ENCODE measurements at regions not wholly inside any gene's neighbourhood (a gene's known extent, or its start where the extent isn't known, plus 50 kb on each side); places are given as distances from the start of the nearest gene placed in this dataset.
"Not testable (repeated sequence)": the region's sequence is repeated elsewhere in the genome, so short reads cannot be mapped to it uniquely, and the experiment has no call there.

DNA sequence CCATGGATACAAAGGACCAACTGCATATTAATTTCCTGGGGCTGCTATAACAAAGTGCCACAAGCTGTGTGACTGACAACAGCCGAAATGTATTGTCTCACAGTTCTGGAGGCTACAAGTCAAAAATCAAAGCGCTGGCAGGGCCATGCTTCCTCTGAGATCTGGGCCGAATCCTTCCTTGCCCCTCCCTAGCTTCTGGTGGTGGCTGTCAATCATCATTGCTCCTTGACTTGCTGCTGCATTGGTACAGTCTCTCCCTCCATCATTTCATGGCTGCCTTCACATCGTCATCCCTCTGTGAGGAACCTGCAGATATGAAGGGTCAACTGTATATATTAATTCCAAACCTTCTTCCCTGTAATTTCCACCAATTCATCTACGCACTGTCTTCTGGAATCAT is 118.3 kb downstream of the EXOC5 start:
- no peak for DNase-seq (ENCODE audit: low read depth in 1 of 2, low spot score in 2 of 2)

DNA sequence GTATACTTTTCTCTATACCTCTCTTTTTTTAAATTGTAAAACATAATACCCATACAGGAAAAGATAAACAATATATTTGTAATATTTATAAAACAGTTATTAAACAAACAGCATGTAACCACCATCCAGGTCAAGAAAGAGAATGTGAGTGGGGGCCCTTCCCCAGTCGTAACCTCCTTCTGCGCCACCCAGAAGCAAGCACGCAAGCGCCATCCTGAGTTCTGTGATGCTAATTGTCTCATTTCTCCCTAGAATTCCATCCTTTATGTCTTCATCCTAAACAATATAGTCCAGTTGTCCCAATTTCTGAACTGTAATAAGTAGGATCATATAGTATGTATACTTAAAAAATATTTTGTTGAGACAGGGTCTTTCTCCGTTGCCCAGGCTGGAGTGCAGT is 129.5 kb downstream of the EXOC5 start:
- no peaks in the 10 kb centered on the region for H3K9me3 ChIP-seq (replicated peaks)

More for the DNA sequence above, 118.3 kb downstream of the EXOC5 start:
- 0 out of 2 replicates have a peak, but pooled peaks cover 7% of the 10 kb centered on the region for H3K27me3 ChIP-seq (replicated peaks)
- no peak overlapping the region for H3K27ac ChIP-seq
- no peak overlapping the region for H3K4me3 ChIP-seq
- no peaks in the 10 kb centered on the region for H3K4me1 ChIP-seq (replicated peaks)
- H3K36me3 ChIP-seq: no peaks in the 10 kb centered on the region
- no peaks in the 10 kb centered on the region for H3K9me3 ChIP-seq (replicated peaks)

DNA sequence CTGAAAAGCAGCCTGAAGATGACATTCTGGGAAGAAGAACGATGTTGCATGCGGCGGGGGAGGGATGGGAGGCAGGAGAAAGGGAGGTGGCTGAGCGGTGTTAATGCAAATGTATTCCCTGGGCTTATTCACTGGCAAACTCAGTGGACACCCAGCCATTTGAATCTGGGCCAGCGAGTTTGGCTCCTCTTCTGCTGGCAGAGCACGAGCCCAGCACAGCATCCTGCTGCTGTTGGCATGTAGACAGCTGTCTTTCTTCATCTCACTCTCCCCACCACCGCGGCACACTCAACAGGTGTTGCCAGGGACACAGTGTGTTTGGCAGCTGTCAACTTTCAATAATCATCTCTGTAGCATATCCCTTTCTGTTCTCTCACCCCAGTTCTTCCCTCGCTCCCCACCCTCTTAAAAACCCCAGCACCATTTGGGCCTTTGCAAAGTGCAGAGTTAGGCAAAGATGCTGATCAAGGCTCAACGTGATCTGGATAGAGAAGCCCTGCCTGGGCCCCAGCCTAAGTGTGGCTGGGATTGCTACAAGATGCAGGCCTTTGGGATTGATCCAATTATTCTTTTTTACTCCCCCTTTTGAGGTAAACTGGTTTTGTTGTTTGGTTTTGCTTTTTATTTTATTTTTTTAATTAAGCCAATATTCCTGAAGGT is 131.9 kb downstream of the EXOC5 start:
- no peaks in the 10 kb centered on the region for H3K9me3 ChIP-seq (replicated peaks)
- H3K36me3 ChIP-seq: no peaks in the 10 kb centered on the region
- no peak overlapping the region for H3K27ac ChIP-seq
- no peaks in the 10 kb centered on the region for H3K27me3 ChIP-seq (replicated peaks)
- H3K4me3 ChIP-seq: no peak overlapping the region
- H3K4me1 ChIP-seq (replicated peaks): no peaks in the 10 kb centered on the region
- DNase-seq (ENCODE audit: low read depth in 1 of 2, low spot score in 2 of 2): no peak

More for the DNA sequence above, 129.5 kb downstream of the EXOC5 start:
- 0 out of 2 replicates have a peak, but pooled peaks cover under 1% of the 10 kb centered on the region for H3K27me3 ChIP-seq (replicated peaks)
- no peaks in the 10 kb centered on the region for H3K4me1 ChIP-seq (replicated peaks)
- no peak overlapping the region for H3K27ac ChIP-seq
- H3K4me3 ChIP-seq: no peak overlapping the region
- no peaks in the 10 kb centered on the region for H3K36me3 ChIP-seq
- DNase-seq (ENCODE audit: low read depth in 1 of 2, low spot score in 2 of 2): no peak

DNA sequence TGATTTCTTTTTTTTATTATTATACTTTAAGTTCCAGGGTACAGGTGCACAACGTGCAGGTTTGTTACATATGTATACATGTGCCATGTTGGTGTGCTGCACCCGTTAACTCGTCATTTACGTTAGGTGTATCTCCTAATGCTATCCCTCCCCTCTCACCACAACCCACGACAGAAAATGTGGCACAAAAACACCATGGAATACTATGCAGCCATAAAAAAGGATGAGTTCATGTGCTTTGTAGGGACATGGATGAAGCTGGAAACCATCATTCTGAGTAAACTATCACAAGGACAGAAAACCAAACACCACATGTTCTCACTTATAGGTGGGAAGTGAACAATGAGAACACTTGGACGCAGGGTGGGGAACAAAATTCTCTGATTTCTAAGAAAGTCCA is 140.9 kb downstream of the EXOC5 start:
- H3K9me3 ChIP-seq (replicated peaks); H3K27ac ChIP-seq; DNase-seq (ENCODE audit: low read depth in 1 of 2, low spot score in 2 of 2); H3K4me3 ChIP-seq; H3K36me3 ChIP-seq; H3K27me3 ChIP-seq (replicated peaks); H3K4me1 ChIP-seq (replicated peaks): not testable (repeated sequence)

DNA sequence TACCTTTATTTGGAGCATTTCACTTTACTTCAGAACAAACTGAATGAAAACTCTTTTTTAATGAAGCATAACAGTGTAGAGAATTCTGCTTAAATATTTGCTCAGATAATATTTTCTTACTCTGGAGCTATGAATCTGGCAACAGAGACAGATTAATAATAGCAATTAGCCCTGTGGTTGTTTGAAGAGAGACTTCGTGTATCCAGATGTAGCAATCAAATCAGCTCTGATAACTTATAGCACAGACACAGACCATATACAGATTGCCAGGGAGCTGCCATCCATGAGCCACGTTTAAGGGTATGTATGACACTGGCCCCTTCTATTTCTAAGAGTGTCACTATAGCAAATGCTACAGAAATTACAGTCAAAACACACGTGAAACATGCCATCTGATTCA is 146.6 kb downstream of the EXOC5 start:
- Histone ChIP-seq H3K4me3 (no peak overlapping the region), H3K27ac (no peak overlapping the region), H3K27me3 (replicated peaks) (0 out of 2 replicates have a peak, but pooled peaks cover 4% of the 10 kb centered on the region), H3K4me1 (replicated peaks) (no peaks in the 10 kb centered on the region), H3K9me3 (replicated peaks) (no peaks in the 10 kb centered on the region), H3K36me3 (no peaks in the 10 kb centered on the region)
- DNase-seq (ENCODE audit: low read depth in 1 of 2, low spot score in 2 of 2): no peak

DNA sequence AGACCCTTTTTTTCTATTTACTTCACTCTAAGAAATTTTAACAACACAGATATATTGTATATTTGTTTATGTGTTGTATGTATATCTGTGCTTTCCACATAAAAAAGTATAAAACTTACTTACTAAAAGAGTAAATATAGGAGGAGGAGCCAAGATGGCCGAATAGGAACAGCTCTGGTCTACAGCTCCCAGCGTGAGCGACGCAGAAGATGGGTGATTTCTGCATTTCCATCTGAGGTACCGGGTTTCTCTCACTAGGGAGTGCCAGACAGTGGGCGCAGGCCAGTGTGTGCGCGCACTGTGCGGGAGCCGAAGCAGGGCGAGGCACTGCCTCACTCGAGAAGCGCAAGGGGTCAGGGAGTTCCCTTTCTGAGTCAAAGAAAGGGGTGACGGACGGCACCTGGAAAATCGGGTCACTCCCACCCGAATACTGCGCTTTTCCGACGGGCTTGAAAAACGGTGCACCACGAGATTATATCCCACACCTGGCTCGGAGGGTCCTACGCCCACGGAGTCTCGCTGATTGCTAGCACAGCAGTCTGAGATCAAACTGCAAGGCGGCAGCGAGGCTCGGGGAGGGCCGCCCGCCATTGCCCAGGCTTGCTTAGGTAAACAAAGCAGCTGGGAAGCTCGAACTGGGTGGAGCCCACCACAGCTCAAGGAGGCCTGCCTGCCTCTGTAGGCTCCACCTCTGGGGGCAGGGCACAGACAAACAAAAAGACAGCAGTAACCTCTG is 156.5 kb downstream of the EXOC5 start:
- not testable (repeated sequence) for H3K4me3 ChIP-seq; H3K9me3 ChIP-seq (replicated peaks); H3K27me3 ChIP-seq (replicated peaks); DNase-seq (ENCODE audit: low read depth in 1 of 2, low spot score in 2 of 2); H3K27ac ChIP-seq; H3K36me3 ChIP-seq; H3K4me1 ChIP-seq (replicated peaks)

DNA sequence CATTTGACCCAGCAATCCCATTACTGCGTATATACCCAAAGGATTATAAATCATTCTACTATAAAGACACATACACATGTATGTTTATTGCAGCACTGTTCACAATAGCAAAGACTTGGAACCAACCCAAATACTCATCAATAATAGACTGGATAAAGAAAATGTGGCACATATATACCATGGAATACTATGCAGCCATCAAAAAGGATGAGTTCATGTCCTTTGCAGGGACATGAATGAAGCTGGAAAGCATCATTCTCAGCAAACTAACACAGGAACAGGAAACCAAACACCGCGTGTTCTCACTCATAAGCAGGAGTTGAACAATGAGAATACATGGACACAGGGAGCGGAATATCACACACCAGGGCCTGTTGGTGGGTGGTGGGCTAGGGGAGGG is 158.3 kb downstream of the EXOC5 start:
- H3K27me3 ChIP-seq (replicated peaks); H3K27ac ChIP-seq; H3K4me3 ChIP-seq: not testable (repeated sequence)

DNA sequence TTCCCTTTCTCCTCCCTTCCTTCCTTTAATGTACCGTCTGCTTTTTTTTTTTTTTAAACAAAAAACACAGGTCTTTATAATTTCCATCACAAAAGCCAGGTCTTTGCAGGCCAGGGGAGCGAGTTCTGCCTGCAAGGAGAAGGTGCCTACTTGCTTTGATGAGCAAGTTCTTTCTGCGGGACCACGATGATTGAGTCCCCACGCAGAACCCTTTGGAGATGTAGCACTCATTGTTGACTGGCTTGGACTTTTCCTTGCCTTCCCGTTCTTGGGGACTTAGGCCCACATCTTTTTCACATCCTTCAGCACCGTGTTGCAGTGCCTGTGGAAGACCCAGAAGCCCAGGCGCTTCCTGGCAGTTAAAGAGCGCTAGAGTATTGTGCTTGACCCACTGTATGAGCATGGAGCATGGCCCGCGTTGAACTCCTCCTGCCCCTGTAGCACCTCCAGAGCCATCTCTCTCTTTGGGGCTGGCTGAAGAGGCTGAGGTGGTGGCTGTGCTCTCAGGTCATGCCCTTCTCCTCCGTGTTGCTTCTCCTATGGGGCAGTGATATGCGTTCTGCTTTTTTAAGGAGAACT is 177.6 kb downstream of the EXOC5 start:
- no peaks in the 10 kb centered on the region for H3K27me3 ChIP-seq (replicated peaks)
- no peaks in the 10 kb centered on the region for H3K36me3 ChIP-seq
- no peaks in the 10 kb centered on the region for H3K9me3 ChIP-seq (replicated peaks)
- H3K27ac ChIP-seq: no peak overlapping the region
- DNase-seq (ENCODE audit: low read depth in 1 of 2, low spot score in 2 of 2): no peak
- H3K4me3 ChIP-seq: no peak overlapping the region
- no peaks in the 10 kb centered on the region for H3K4me1 ChIP-seq (replicated peaks)

More for the DNA sequence above, 158.3 kb downstream of the EXOC5 start:
- H3K36me3 ChIP-seq; H3K4me1 ChIP-seq (replicated peaks); DNase-seq (ENCODE audit: low read depth in 1 of 2, low spot score in 2 of 2); H3K9me3 ChIP-seq (replicated peaks): not testable (repeated sequence)

DNA sequence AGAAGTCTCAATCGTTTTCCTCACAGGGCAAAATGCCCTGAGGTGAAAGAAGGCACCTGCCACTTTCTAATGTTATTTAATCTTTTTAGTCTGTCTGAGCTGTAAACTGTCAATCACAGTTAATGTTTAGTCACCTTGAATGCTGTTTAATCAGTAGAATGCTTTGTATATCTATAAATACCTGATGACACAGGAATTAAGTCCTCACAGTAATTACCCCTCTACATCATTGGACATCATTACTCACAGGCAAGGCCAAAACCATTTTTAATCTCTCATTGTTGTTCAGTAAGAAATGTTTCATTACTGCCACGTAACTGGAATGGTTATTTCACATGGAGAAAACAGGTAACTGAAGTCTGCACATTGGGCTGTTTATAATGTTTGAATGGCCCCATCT is 178.8 kb downstream of the EXOC5 start:
- Histone ChIP-seq H3K27me3 (replicated peaks) (no peaks in the 10 kb centered on the region), H3K9me3 (replicated peaks) (no peaks in the 10 kb centered on the region), H3K4me3 (no peak overlapping the region), H3K27ac (no peak overlapping the region), H3K4me1 (replicated peaks) (no peaks in the 10 kb centered on the region), H3K36me3 (no peaks in the 10 kb centered on the region)
- DNase-seq (ENCODE audit: low read depth in 1 of 2, low spot score in 2 of 2): no peak

DNA sequence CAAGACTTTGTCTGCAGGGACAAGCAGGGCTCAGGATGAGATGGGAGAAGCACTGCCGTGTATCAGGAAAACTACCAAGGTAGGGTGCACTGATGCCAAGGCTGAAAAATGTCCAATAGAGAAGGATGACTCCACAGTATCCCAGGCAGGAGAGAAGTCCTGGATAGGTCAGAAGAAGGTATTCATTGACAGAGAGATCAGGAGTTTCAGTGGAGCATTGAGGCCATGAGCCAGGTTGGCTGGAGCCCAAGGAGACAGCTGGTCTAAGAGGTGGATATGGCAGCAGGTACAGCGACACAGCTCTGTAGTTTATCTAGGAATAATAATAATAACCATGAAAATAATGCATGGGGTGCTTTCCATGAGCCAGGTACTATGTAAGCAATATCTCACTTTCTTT is 180.9 kb downstream of the EXOC5 start:
- Histone ChIP-seq H3K9me3 (replicated peaks) (no peaks in the 10 kb centered on the region), H3K4me3 (no peak overlapping the region), H3K36me3 (no peaks in the 10 kb centered on the region), H3K27ac (no peak overlapping the region), H3K27me3 (replicated peaks) (no peaks in the 10 kb centered on the region), H3K4me1 (replicated peaks) (no peaks in the 10 kb centered on the region)
- DNase-seq (ENCODE audit: low read depth in 1 of 2, low spot score in 2 of 2): no peak

DNA sequence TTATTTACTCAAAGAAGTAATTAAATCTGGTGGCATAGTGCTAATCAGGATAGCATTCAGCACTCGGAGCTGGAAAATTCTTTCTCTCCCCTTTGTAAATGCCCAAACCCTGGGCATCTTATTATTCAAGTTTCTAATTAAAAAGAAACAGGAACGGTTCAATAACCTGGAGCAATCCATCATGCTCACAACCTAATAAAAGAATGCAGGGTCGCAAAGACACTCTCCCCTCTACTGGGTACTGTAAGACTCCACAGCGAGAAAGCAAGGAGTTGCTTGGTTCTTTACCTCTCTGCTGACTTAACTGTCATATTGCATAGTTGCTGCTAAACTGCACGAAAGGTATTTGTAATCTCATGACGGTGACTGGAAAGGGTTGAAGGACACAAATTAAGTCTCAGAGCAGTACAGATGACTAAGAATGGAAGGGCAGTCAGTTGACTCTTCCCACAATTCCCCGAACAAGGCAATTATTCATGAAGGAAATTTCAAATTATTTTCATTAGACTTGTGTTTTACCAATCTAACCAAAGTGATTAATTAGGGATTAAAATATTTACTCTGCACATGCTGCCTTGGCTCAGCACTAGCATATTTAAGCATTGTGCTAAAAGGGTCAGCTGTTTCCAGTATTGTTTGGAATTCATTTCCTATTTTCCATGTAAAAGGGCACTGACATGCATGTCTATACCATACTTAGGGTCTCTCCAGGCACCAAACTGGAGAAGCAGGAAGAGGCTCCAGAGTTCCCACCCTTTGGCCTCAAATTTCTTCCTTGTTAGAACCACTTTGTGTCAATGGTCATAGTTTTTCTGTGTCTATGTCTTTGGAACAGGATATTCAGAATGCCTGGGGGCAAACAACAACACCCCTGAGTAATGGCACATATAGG is 182.2 kb downstream of the EXOC5 start:
- Histone ChIP-seq H3K4me3 (no peak overlapping the region), H3K27me3 (replicated peaks) (no peaks in the 10 kb centered on the region), H3K27ac (no peak overlapping the region), H3K9me3 (replicated peaks) (no peaks in the 10 kb centered on the region), H3K36me3 (no peaks in the 10 kb centered on the region), H3K4me1 (replicated peaks) (no peaks in the 10 kb centered on the region)
- no peak for DNase-seq (ENCODE audit: low read depth in 1 of 2, low spot score in 2 of 2)

DNA sequence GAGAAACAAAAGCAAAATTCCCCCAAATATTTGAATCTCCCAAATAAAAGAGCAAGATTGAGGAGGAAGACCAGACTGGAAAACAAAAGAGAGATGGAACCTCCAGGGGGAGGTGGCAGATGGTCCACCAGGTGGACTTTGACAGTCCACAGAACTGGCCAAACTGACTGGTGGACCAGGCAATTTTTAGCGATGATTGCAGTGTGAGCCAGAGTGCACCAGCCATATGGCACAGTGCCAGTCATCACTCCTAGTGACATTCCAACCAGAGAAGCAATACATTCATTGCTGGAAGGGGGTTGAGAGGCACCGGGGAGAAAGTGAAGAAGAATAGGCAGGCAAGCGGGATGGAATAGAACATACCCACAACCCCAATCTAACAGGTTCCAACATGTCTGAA is 182.9 kb downstream of the EXOC5 start:
- no peak overlapping the region for H3K4me3 ChIP-seq
- 0 out of 2 replicates have a peak, but pooled peaks cover 1% of the 10 kb centered on the region for H3K27me3 ChIP-seq (replicated peaks)
- H3K27ac ChIP-seq: no peak overlapping the region
- H3K9me3 ChIP-seq (replicated peaks): no peaks in the 10 kb centered on the region
- H3K36me3 ChIP-seq: no peaks in the 10 kb centered on the region
- DNase-seq (ENCODE audit: low read depth in 1 of 2, low spot score in 2 of 2): no peak
- no peaks in the 10 kb centered on the region for H3K4me1 ChIP-seq (replicated peaks)

DNA sequence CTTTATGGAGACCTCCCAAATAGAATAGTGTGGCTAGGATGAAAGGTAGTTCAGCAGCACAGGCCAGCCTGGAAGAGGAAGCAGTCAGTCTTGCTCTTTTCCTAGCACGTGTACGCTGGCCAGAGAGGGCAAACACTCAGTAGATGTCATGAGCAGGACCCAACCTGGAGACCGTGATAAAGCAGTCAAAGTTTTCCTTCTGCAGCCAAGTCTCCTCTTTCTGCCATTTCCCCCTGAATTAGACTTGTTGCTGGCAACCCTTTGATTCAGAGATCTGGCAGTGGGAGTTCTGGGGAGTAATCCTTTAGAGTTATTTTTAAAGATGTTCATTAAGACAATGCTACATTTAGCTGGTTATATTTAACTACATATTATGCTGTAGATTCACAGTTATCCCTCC is 183.7 kb downstream of the EXOC5 start:
- Histone ChIP-seq H3K27me3 (replicated peaks) (0 out of 2 replicates have a peak, but pooled peaks cover 5% of the 10 kb centered on the region), H3K4me3 (no peak overlapping the region), H3K36me3 (no peaks in the 10 kb centered on the region), H3K4me1 (replicated peaks) (no peaks in the 10 kb centered on the region), H3K9me3 (replicated peaks) (no peaks in the 10 kb centered on the region), H3K27ac (no peak overlapping the region)
- no peak for DNase-seq (ENCODE audit: low read depth in 1 of 2, low spot score in 2 of 2)
